ENCODE measurements at regions not wholly inside any gene's neighbourhood (a gene's known extent, or its start where the extent isn't known, plus 50 kb on each side); places are given as distances from the start of the nearest gene placed in this dataset.

GRCh38 chr15:62552444-62552843 is 387.4 kb upstream of the C2CD4B start:
- TF ChIP-seq CTCF (IDR thresholded peaks at IDR 0.05) (no peak), EZH2 (IDR thresholded peaks at IDR 0.05; ENCODE audit: borderline replicate concordance, insufficient read depth, low read depth, low read length, poor library complexity, severe bottlenecking) (no peak)

Data from B cell (primary cell).